ENCODE measurements at regions not wholly inside any gene's neighbourhood (a gene's known extent, or its start where the extent isn't known, plus 50 kb on each side); places are given as distances from the start of the nearest gene placed in this dataset.

GRCh38 chr1:38644092-38644491 lies 215.5 kb downstream of the RRAGC start:
- TF ChIP-seq CTCF (IDR thresholded peaks at IDR 0.05; ENCODE audit: low read depth, low read length, missing input control) (no peak), EGR1 (IDR thresholded peaks at IDR 0.05; ENCODE audit: low read depth in 2 of 2) (no peak), REST (IDR thresholded peaks at IDR 0.05) (no peak), YY1 (IDR thresholded peaks at IDR 0.05) (no peak), SP1 (IDR thresholded peaks at IDR 0.05) (no peak), TAF1 (conservative IDR thresholded peaks at IDR 0.05) (no peak), MAX (IDR thresholded peaks at IDR 0.05) (no peak), JUND (IDR thresholded peaks at IDR 0.05) (no peak), GABPA (IDR thresholded peaks at IDR 0.05 in 1 of 2, conservative IDR thresholded peaks at IDR 0.05 in 1 of 2) (no peak), ZBTB33 (IDR thresholded peaks at IDR 0.05) (no peak), RAD21 (IDR thresholded peaks at IDR 0.05) (no peak)

All from liver (tissue), 3 donors.